Osteoblast (primary cell): ENCODE measurements at regions not wholly inside any gene's neighbourhood (a gene's known extent, or its start where the extent isn't known, plus 50 kb on each side); places are given as distances from the start of the nearest gene placed in this dataset.

Experiments used
- DNase-seq: peaks from one replicate; pipeline ENCODE4 v3.0.0; 2011; ENCODE audit warnings: low spot score, mixed read lengths; ENCODE audit not compliant: insufficient read length; ENCODE audit errors: missing footprints
- H2AFZ ChIP-seq: 2 replicates; pipeline ENCODE4 v1.6.0; 2011; ENCODE audit warnings: mild to moderate bottlenecking, low read length
- H3K27ac ChIP-seq: 2 replicates; pipeline ENCODE4 v1.5.1; 2011; ENCODE audit warnings: mild to moderate bottlenecking, low read depth, low read length, moderate library complexity
- H3K27me3 ChIP-seq: 2 replicates; pipeline ENCODE4 v1.6.0; 2012; ENCODE audit warnings: mild to moderate bottlenecking, control low read depth, inconsistent platforms, low read length, moderate library complexity; ENCODE audit not compliant: insufficient read depth
- H3K36me3 ChIP-seq: 2 replicates; pipeline ENCODE4 v1.5.1; 2011; ENCODE audit warnings: mild to moderate bottlenecking, low read length, control low read depth, moderate library complexity; ENCODE audit not compliant: insufficient read depth
- H3K4me1 ChIP-seq: 2 replicates; pipeline ENCODE4 v1.5.1; 2011; ENCODE audit warnings: mild to moderate bottlenecking, low read length, control low read depth, moderate library complexity; ENCODE audit not compliant: insufficient read depth
- H3K4me2 ChIP-seq: 2 replicates; pipeline ENCODE4 v1.6.0; 2011; ENCODE audit warnings: mild to moderate bottlenecking, low read length; ENCODE audit not compliant: insufficient read depth
- H3K4me3 ChIP-seq: fragments of 200-600 bp; sonication (generic); 3 replicates; pipeline ENCODE4 v1.5.1; 2012; ENCODE audit warnings: mild to moderate bottlenecking, low read length, inconsistent platforms; ENCODE audit not compliant: insufficient read depth
- H3K79me2 ChIP-seq: 2 replicates; pipeline ENCODE4 v1.6.0; 2012; ENCODE audit warnings: mild to moderate bottlenecking, low read length, control low read depth, inconsistent platforms; ENCODE audit not compliant: insufficient read depth
- H3K9me3 ChIP-seq: 2 replicates; pipeline ENCODE4 v1.5.1; 2011; ENCODE audit warnings: low read depth, low read length, control low read depth
- H4K20me1 ChIP-seq: 2 replicates; pipeline ENCODE4 v1.6.0; 2012; ENCODE audit warnings: mild to moderate bottlenecking, low read length, control low read depth; ENCODE audit not compliant: insufficient read depth
- CTCF ChIP-seq: IDR thresholded peaks from 2 replicates; pipeline ENCODE4 v1.5.1; 2011; ENCODE audit warnings: mild to moderate bottlenecking, low read depth, low read length, moderate library complexity; ENCODE audit errors: extremely low read depth

GRCh38 chr14:40374221-40374620 lies 942.0 kb upstream of the FBXO33 start:
- H3K4me3 ChIP-seq, result no peak overlapping the region
- H3K4me2 ChIP-seq, result no peak overlapping the region
- H4K20me1 ChIP-seq, result no peaks in the 10 kb centered on the region
- DNase-seq, result no peak
- no peaks in the 10 kb centered on the region for H3K79me2 ChIP-seq
- H3K9me3 ChIP-seq, result no peaks in the 10 kb centered on the region
- H3K4me1 ChIP-seq, result no peaks in the 10 kb centered on the region
- H3K36me3 ChIP-seq, result no peaks in the 10 kb centered on the region
- no peak overlapping the region for H3K27ac ChIP-seq
- no peak overlapping the region for H2AFZ ChIP-seq
- TF ChIP-seq CTCF, result no peak
- H3K27me3 ChIP-seq, result no peaks in the 10 kb centered on the region

- no peak overlapping the region for H2AFZ ChIP-seq
- H3K4me3 ChIP-seq, result no peak overlapping the region
- no peak overlapping the region for H3K4me2 ChIP-seq
- no peaks in the 10 kb centered on the region for H4K20me1 ChIP-seq
- no peaks in the 10 kb centered on the region for H3K27me3 ChIP-seq
- H3K27ac ChIP-seq, result no peak overlapping the region
- H3K79me2 ChIP-seq, result no peaks in the 10 kb centered on the region
- no peak for TF ChIP-seq CTCF
- H3K9me3 ChIP-seq, result no peaks in the 10 kb centered on the region
- no peak for DNase-seq
- H3K36me3 ChIP-seq, result no peaks in the 10 kb centered on the region
- no peaks in the 10 kb centered on the region for H3K4me1 ChIP-seq
These were observed 938.8 kb upstream of the FBXO33 start for GRCh38 chr14:40371011-40371410.

- Histone ChIP-seq H3K27me3 (no peaks in the 10 kb centered on the region), H3K4me3 (no peak overlapping the region), H3K4me2 (no peak overlapping the region), H4K20me1 (no peaks in the 10 kb centered on the region), H3K9me3 (no peaks in the 10 kb centered on the region), H2AFZ (no peak overlapping the region), H3K79me2 (no peaks in the 10 kb centered on the region), H3K36me3 (no peaks in the 10 kb centered on the region), H3K4me1 (no peaks in the 10 kb centered on the region), H3K27ac (no peak overlapping the region)
- no peak for DNase-seq
- no peak for TF ChIP-seq CTCF
These were observed 936.1 kb upstream of the FBXO33 start for GRCh38 chr14:40368314-40368713.

GRCh38 chr14:40367717-40368116 lies 935.5 kb upstream of the FBXO33 start:
- Histone ChIP-seq H3K27ac (no peak overlapping the region), H3K9me3 (no peaks in the 10 kb centered on the region), H2AFZ (no peak overlapping the region), H3K79me2 (no peaks in the 10 kb centered on the region), H3K4me3 (no peak overlapping the region), H3K36me3 (no peaks in the 10 kb centered on the region), H3K4me2 (no peak overlapping the region), H3K4me1 (no peaks in the 10 kb centered on the region), H3K27me3 (no peaks in the 10 kb centered on the region), H4K20me1 (no peaks in the 10 kb centered on the region)
- no peak for DNase-seq
- TF ChIP-seq CTCF, result no peak
